ENCODE measurements at regions not wholly inside any gene's neighbourhood (a gene's known extent, or its start where the extent isn't known, plus 50 kb on each side); places are given as distances from the start of the nearest gene placed in this dataset.

GRCh38 chr12:127108360-127109215, 1158.4 kb upstream of the TMEM132C start:
- DNase-seq (ENCODE audit: low spot score) (no peak), ATAC-seq (ENCODE audit: insufficient number of reproducible peaks, low FRiP score, low read depth) (no peak)
- TF ChIP-seq, protein P1, sequence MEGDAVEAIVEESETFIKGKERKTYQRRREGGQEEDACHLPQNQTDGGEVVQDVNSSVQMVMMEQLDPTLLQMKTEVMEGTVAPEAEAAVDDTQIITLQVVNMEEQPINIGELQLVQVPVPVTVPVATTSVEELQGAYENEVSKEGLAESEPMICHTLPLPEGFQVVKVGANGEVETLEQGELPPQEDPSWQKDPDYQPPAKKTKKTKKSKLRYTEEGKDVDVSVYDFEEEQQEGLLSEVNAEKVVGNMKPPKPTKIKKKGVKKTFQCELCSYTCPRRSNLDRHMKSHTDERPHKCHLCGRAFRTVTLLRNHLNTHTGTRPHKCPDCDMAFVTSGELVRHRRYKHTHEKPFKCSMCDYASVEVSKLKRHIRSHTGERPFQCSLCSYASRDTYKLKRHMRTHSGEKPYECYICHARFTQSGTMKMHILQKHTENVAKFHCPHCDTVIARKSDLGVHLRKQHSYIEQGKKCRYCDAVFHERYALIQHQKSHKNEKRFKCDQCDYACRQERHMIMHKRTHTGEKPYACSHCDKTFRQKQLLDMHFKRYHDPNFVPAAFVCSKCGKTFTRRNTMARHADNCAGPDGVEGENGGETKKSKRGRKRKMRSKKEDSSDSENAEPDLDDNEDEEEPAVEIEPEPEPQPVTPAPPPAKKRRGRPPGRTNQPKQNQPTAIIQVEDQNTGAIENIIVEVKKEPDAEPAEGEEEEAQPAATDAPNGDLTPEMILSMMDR (IDR thresholded peaks at IDR 0.05) = peak; percentile 56
- H3K27ac ChIP-seq = no peak overlapping the region
- H3K27me3 ChIP-seq (replicated peaks; ENCODE audit: insufficient read depth) = no peaks in the 10 kb centered on the region
- H3K4me3 ChIP-seq = no peak overlapping the region
- no peaks in the 10 kb centered on the region for H3K36me3 ChIP-seq
- H3K4me1 ChIP-seq (ENCODE audit: control insufficient read depth in 1 of 2, low read depth in 2 of 2) = no peaks in the 10 kb centered on the region
- no peaks in the 10 kb centered on the region for H3K9me3 ChIP-seq

DNA sequence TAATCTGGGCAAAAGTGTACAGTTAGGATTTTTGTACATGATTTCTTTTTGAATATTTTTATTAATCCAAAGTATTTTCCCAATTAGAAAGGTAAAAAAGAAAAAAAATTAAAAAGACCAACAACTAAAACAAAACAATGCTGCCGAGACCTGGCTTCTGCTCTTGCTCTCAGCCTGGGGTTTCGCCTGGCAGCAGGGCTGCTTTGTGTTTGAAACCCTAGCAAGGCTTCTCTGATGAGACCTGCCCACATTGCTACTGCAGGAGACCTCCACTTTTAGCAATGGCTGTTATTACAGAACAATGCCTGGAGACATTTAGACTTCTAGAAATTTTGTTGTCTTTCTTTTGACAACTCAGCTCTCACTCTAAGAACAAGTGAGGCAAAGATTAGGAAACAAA, 1153.0 kb upstream of the TMEM132C start:
- ATAC-seq (ENCODE audit: insufficient number of reproducible peaks, low FRiP score, low read depth) (no peak), DNase-seq (ENCODE audit: low spot score) (no peak)
- Histone ChIP-seq H3K27me3 (replicated peaks; ENCODE audit: insufficient read depth) (no peaks in the 10 kb centered on the region), H3K27ac (no peak overlapping the region), H3K9me3 (no peaks in the 10 kb centered on the region), H3K36me3 (no peaks in the 10 kb centered on the region), H3K4me1 (ENCODE audit: control insufficient read depth in 1 of 2, low read depth in 2 of 2) (no peaks in the 10 kb centered on the region), H3K4me3 (no peak overlapping the region)
- TF ChIP-seq, protein P1 (IDR thresholded peaks at IDR 0.05) = no peak

DNA sequence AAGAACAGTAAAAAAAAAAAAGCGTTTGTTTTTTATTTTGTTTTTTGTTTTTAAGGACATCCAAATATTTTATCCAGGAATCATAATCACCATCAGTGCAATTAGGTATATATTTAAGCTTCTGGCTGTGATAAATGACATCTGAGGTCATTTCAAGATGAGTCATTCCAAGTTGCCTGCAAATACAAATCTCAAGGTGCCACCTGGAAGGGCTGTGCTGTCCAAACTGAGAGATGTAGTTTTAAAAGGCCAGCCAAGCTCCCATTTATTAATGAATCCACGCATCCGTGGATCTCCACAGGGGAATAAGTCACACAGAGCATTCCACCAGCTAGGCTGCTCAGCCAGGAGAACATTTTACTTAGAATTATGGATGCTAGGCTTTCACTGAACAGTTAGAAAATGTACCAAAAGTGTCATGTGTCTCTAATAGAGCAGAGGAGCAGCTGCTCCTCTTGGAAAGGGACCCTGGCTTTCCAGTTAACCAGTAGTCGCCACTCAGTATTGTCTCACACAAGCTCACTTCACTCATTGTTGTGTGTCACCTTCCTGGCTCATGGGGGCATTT, 1151.4 kb upstream of the TMEM132C start:
- no peaks in the 10 kb centered on the region for H3K4me1 ChIP-seq (ENCODE audit: control insufficient read depth in 1 of 2, low read depth in 2 of 2)
- H3K36me3 ChIP-seq = no peaks in the 10 kb centered on the region
- H3K27me3 ChIP-seq (replicated peaks; ENCODE audit: insufficient read depth) = no peaks in the 10 kb centered on the region
- no peaks in the 10 kb centered on the region for H3K9me3 ChIP-seq
- ATAC-seq (ENCODE audit: insufficient number of reproducible peaks, low FRiP score, low read depth) (no peak), DNase-seq (ENCODE audit: low spot score) (no peak)
- TF ChIP-seq, protein P1 (IDR thresholded peaks at IDR 0.05) = no peak
- H3K27ac ChIP-seq = no peak overlapping the region
- no peak overlapping the region for H3K4me3 ChIP-seq

- no peaks in the 10 kb centered on the region for H3K9me3 ChIP-seq
- H3K4me1 ChIP-seq (ENCODE audit: control insufficient read depth in 1 of 2, low read depth in 2 of 2) = no peaks in the 10 kb centered on the region
- H3K36me3 ChIP-seq = no peaks in the 10 kb centered on the region
- TF ChIP-seq, protein P1 (IDR thresholded peaks at IDR 0.05) = no peak
- no peak overlapping the region for H3K27ac ChIP-seq
- no peak for DNase-seq (ENCODE audit: low spot score)
- ATAC-seq (ENCODE audit: insufficient number of reproducible peaks, low FRiP score, low read depth) = no peak
- H3K4me3 ChIP-seq = no peak overlapping the region
- H3K27me3 ChIP-seq (replicated peaks; ENCODE audit: insufficient read depth) = no peaks in the 10 kb centered on the region
These were observed 1148.7 kb upstream of the TMEM132C start for GRCh38 chr12:127118251-127118650.

DNA sequence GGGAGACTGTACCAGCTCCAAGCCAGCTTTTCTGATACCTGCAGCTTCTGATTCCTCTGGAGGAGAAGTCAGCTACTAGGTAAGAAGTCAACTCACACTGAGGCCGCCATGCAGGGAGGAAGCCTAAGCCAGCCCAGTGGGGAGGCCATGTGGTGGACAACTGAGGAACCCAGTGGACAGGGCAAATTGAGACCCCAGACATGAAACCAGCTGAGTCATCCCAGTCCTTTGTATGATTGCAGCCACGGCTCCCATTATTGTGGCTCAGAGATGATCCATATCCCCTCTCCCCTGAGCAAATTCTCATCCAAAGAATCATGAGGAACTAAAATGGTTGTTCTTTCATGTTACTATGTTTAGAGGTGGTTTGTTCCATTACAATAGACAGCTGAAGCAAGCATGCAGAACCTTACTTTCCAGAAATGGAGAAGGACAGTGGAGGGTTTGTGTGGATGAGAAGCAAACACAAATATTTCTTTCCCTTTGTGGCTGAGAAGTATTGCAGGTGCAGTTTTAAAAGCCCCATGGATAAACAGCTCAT, 1147.3 kb upstream of the TMEM132C start:
- TF ChIP-seq, protein P1 (IDR thresholded peaks at IDR 0.05) = no peak
- no peak for ATAC-seq (ENCODE audit: insufficient number of reproducible peaks, low FRiP score, low read depth)
- no peak overlapping the region for H3K4me3 ChIP-seq
- no peak for DNase-seq (ENCODE audit: low spot score)
- no peaks in the 10 kb centered on the region for H3K9me3 ChIP-seq
- no peaks in the 10 kb centered on the region for H3K4me1 ChIP-seq (ENCODE audit: control insufficient read depth in 1 of 2, low read depth in 2 of 2)
- no peak overlapping the region for H3K27ac ChIP-seq
- H3K36me3 ChIP-seq = no peaks in the 10 kb centered on the region
- no peaks in the 10 kb centered on the region for H3K27me3 ChIP-seq (replicated peaks; ENCODE audit: insufficient read depth)
